LNCAP (cell line): ENCODE measurements at regions not wholly inside any gene's neighbourhood (a gene's known extent, or its start where the extent isn't known, plus 50 kb on each side); places are given as distances from the start of the nearest gene placed in this dataset.

Experiments used
- CTCF ChIP-seq: fragments of 450-650 bp; IDR thresholded peaks from 2 replicates; pipeline ENCODE4 v1.5.1; 2017; ENCODE audit warnings: mild to moderate bottlenecking

DNA sequence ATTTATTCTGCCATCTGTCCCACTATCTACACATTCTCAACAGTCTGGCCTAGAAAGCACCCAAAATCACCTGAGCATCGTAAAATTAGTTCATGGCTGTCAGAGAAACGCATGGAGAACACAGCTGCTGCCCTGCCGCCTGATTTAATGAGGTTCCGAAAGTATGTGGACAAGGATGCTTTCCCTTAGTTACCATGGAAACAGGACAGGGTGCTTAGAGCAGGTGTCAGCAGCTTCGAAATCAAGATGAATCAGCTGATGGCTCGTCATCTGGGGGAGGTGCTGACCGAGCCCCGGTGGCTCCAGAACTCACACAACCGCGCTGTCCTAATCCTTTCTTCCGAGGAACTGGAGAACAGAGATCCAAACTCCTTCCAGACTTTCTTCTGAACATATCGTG lies 151.5 kb downstream of the TEX36 start:
- TF ChIP-seq CTCF, result no peak

GRCh38 chr10:125523347-125523746 lies 159.6 kb downstream of the TEX36 start:
- TF ChIP-seq CTCF, result no peak

GRCh38 chr10:125521721-125522680 lies 161.0 kb downstream of the TEX36 start:
- peak; percentile 78 for TF ChIP-seq CTCF

- TF ChIP-seq CTCF, result no peak
These were observed 162.0 kb downstream of the TEX36 start for GRCh38 chr10:125520968-125521367.

GRCh38 chr10:125515571-125515970 lies 167.4 kb downstream of the TEX36 start:
- no peak for TF ChIP-seq CTCF

DNA sequence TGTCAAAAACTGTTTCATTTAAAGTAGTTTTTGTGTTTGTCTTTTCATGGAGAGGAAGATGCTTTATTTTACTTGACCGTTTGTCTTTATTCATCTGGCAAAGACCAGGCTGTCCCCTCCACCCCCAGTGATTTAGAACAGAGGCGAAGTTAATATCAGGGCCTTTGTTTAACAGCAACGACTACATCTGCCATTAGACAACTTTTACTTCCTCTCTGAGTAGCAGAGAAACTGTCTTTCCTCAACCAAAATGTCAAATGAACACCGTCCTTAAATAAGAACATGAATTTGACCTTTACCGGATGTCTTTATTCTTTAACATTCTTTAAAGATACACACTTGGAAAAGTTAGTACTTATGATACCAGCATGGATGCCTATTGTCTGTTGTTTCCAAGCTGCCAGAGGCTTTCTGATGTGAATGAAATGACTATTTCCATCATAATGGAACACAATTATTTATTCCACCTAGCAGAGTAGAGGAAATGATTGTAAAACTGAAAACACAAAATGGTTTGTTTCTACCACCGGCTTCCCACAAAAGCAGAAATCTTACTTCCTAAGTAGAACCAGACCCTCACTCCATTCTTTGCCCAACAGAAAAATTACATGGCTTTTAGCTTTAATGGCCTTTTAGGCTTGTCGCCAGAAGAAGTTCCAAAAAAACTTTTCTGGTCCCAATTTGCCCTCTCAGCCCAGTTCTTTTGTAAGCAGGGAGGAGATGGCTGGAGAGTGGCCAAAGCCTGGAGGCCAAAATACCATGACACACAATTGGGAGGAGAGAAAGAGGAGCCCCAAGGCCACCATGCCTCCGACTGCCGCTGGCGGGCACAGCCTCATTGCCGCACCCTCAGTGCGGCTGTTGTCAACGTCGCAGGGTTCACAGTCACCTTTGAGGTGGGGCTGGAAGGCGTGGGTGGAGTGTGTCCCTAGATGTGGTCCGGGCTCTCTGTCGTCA lies 168.5 kb downstream of the TEX36 start:
- TF ChIP-seq CTCF, result no peak

DNA sequence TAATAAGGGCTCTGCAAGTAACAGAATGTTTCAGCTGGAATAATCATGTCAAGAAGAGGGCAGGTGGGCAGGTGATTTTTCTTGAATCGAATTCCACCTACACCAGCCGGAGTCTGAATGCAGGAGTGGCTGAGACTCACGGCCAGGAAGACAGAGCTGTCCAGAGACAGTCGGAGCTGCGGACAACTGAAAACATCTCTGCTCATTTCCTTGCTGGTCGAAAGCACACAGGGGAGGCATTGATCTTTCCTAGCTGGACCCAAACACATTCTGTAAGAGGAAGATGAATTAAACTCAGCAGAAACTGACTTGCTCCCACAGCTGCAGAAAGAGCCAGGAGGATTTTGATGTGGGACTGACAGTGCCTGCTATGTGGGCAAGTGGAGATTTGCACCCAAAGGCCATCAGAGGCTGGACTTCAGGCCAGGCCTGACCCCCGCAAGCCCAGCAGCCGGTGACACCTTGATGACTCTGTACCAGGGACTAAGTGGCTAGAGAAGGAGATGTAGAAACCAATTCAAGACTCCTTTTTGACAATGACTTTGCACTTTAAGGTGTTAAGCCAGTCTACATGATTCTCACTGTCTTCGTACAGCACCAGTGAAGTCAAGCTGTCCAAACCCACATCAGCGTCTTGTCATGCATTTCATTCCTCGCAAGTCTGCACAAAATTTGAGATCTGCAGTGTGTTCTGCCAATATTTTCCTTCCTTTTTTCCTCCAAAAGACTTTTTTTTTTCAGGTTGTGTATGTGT lies 169.4 kb downstream of the TEX36 start:
- TF ChIP-seq CTCF, result no peak
